H9 (cell line): ENCODE measurements at regions not wholly inside any gene's neighbourhood (a gene's known extent, or its start where the extent isn't known, plus 50 kb on each side); places are given as distances from the start of the nearest gene placed in this dataset.

Experiments
- DNase-seq: peaks from one replicate; pipeline ENCODE4 v3.0.0-alpha.2; 2017
- H2AFZ ChIP-seq: one replicate; pipeline ENCODE4 v1.6.1; 2013; ENCODE audit warnings: mild to moderate bottlenecking, low read length, control low read depth, moderate library complexity
- H2AK5ac ChIP-seq: 2 replicates; pipeline ENCODE4 v1.6.1; 2013; ENCODE audit warnings: low read length, control low read depth, mixed read lengths; ENCODE audit not compliant: insufficient read length
- H2BK120ac ChIP-seq: one replicate; pipeline ENCODE4 v1.6.1; 2013; ENCODE audit warnings: low read depth, mild to moderate bottlenecking, low read length, control low read depth, inconsistent platforms; ENCODE audit not compliant: poor library complexity, severe bottlenecking
- H2BK12ac ChIP-seq: 2 replicates; pipeline ENCODE4 v1.6.1; 2013; ENCODE audit warnings: low read length, control low read depth, mixed read lengths, low read depth; ENCODE audit not compliant: insufficient read length
- H2BK15ac ChIP-seq: 2 replicates; pipeline ENCODE4 v1.6.1; 2013; ENCODE audit warnings: low read depth, low read length, control low read depth
- H2BK20ac ChIP-seq: one replicate; pipeline ENCODE4 v1.6.1; 2013; ENCODE audit warnings: low read depth, mild to moderate bottlenecking, low read length, control low read depth, inconsistent platforms; ENCODE audit not compliant: poor library complexity, severe bottlenecking
- H2BK5ac ChIP-seq: 2 replicates; pipeline ENCODE4 v1.6.1; 2013; ENCODE audit warnings: low read length, control low read depth, mixed read lengths; ENCODE audit not compliant: insufficient read length
- H3K14ac ChIP-seq: 2 replicates; pipeline ENCODE4 v1.6.1; 2013; ENCODE audit warnings: low read length, control low read depth; ENCODE audit not compliant: insufficient read depth
- H3K18ac ChIP-seq: 2 replicates; pipeline ENCODE4 v1.6.1; 2013; ENCODE audit warnings: low read depth, mild to moderate bottlenecking, mixed read lengths, low read length, control low read depth; ENCODE audit not compliant: insufficient read length
- H3K23ac ChIP-seq: 2 replicates; pipeline ENCODE4 v1.6.1; 2013; ENCODE audit warnings: low read length, control low read depth, mixed read lengths, low read depth; ENCODE audit not compliant: insufficient read length
- H3K23me2 ChIP-seq: 2 replicates; pipeline ENCODE4 v1.6.1; 2013; ENCODE audit warnings: low read depth, mild to moderate bottlenecking, mixed read lengths, low read length, control low read depth; ENCODE audit not compliant: insufficient read length, poor library complexity, severe bottlenecking
- H3K27ac ChIP-seq: 2 replicates; pipeline ENCODE4 v1.5.1; 2013; ENCODE audit warnings: low read length, control low read depth, mixed read lengths, low read depth; ENCODE audit not compliant: insufficient read length
- H3K27me3 ChIP-seq: 2 replicates; pipeline ENCODE4 v1.6.1; 2013; ENCODE audit warnings: low read length, control low read depth, inconsistent platforms; ENCODE audit not compliant: insufficient read depth
- H3K4ac ChIP-seq: 2 replicates; pipeline ENCODE4 v1.6.1; 2013; ENCODE audit warnings: low read depth, mild to moderate bottlenecking, control low read depth, inconsistent platforms, low read length, moderate library complexity
- H3K4me1 ChIP-seq: 2 replicates; pipeline ENCODE4 v1.6.1; 2013; ENCODE audit warnings: low read length, control low read depth, inconsistent platforms; ENCODE audit not compliant: insufficient read depth
- H3K4me2 ChIP-seq: 2 replicates; pipeline ENCODE4 v1.6.1; 2013; ENCODE audit warnings: low read length, control low read depth, mixed read lengths; ENCODE audit not compliant: insufficient read length, insufficient read depth
- H3K56ac ChIP-seq: 2 replicates; pipeline ENCODE4 v1.6.1; 2013; ENCODE audit warnings: low read depth, mild to moderate bottlenecking, mixed read lengths, low read length, control low read depth; ENCODE audit not compliant: insufficient read length
- H3K79me1 ChIP-seq: 2 replicates; pipeline ENCODE4 v1.6.1; 2013; ENCODE audit warnings: low read depth, mild to moderate bottlenecking, moderate library complexity, low read length, control low read depth, inconsistent platforms; ENCODE audit not compliant: insufficient read depth, poor library complexity, severe bottlenecking
- H3K79me2 ChIP-seq: 2 replicates; pipeline ENCODE4 v1.6.1; 2013; ENCODE audit warnings: low read length, control low read depth, inconsistent platforms; ENCODE audit not compliant: insufficient read depth
- H3K9ac ChIP-seq: 2 replicates; pipeline ENCODE4 v1.6.1; 2013; ENCODE audit warnings: low read length, control low read depth, mixed read lengths; ENCODE audit not compliant: insufficient read length; ENCODE audit errors: extremely low read depth
- H3K9me3 ChIP-seq: one replicate; pipeline ENCODE4 v1.6.1; 2013; ENCODE audit warnings: low read depth, low read length, inconsistent platforms; ENCODE audit not compliant: control insufficient read depth
- H3T11ph ChIP-seq: one replicate; pipeline ENCODE4 v1.6.1; 2013; ENCODE audit warnings: mild to moderate bottlenecking, low read length, control low read depth, inconsistent platforms
- H4K20me1 ChIP-seq: one replicate; pipeline ENCODE4 v1.6.1; 2013; ENCODE audit not compliant: control insufficient read depth, insufficient read length, insufficient read depth
- H4K5ac ChIP-seq: 2 replicates; pipeline ENCODE4 v1.6.1; 2013; ENCODE audit warnings: low read depth, mild to moderate bottlenecking, mixed read lengths, low read length, control low read depth; ENCODE audit not compliant: insufficient read length
- H4K8ac ChIP-seq: replicated peaks from 2 replicates; pipeline ENCODE4 v1.6.1; 2013; ENCODE audit warnings: low read length, control low read depth, mixed read lengths, low read depth; ENCODE audit not compliant: insufficient read length
- H4K91ac ChIP-seq: 2 replicates; pipeline ENCODE4 v1.6.1; 2013; ENCODE audit warnings: low read depth, mild to moderate bottlenecking, moderate library complexity, mixed read lengths, low read length, control low read depth; ENCODE audit not compliant: insufficient read length
- H3K27ac Mint-ChIP-seq, 3 experiments: 2 replicates in 2 of 3; 3 replicates in 1 of 3; pipeline ENCODE4 v1.8.0; 2020 to 2021; ENCODE audit warnings: mixed read lengths in 3 of 3, mild to moderate bottlenecking in 1 of 3, moderate library complexity in 1 of 3
- H3K27me3 Mint-ChIP-seq: 2 replicates; pipeline ENCODE4 v1.8.0; 2021; ENCODE audit warnings: low read depth, mild to moderate bottlenecking, moderate library complexity, mixed read lengths
- H3K36me3 Mint-ChIP-seq, 3 experiments: 2 replicates in 2 of 3; 3 replicates in 1 of 3; pipeline ENCODE4 v1.8.0; 2020 to 2021; ENCODE audit warnings: low read depth in 3 of 3, mixed read lengths in 3 of 3; ENCODE audit not compliant: insufficient read depth in 1 of 3
- H3K4me1 Mint-ChIP-seq, 2 experiments: 2 replicates each; pipeline ENCODE4 v1.8.0; 2020; ENCODE audit warnings: mixed read lengths in 2 of 2
- H3K4me3 Mint-ChIP-seq, 2 experiments: 2 replicates in 1 of 2; 3 replicates in 1 of 2; pipeline ENCODE4 v1.8.0; 2020 to 2021; ENCODE audit warnings: mild to moderate bottlenecking in 2 of 2, mixed read lengths in 2 of 2, moderate library complexity in 1 of 2
- H3K9me3 Mint-ChIP-seq, 2 experiments: 2 replicates in 1 of 2; 3 replicates in 1 of 2; pipeline ENCODE4 v1.8.0; 2020; ENCODE audit warnings: mild to moderate bottlenecking in 2 of 2, mixed read lengths in 2 of 2, moderate library complexity in 1 of 2
- CTCF ChIP-seq: fragments of 200-600 bp; sonication (generic); conservative IDR thresholded peaks from 3 replicates; pipeline ENCODE4 v1.8.0; 2021; ENCODE audit warnings: antibody characterized with exemption, mild to moderate bottlenecking
- WGBS: extraction: QIAGEN DNeasy Blood & Tissue Kit; methylation state at CpG from one replicate; pipeline ENCODE4 v1.1.7; 2013; ENCODE audit warnings: missing lambda C conversion rate, low lambda C conversion rate, mixed read lengths; ENCODE audit not compliant: insufficient read length; ENCODE audit errors: extremely low coverage; 5-methylcytosine and 5-hydroxymethylcytosine counted together

GRCh38 chr9:129500161-129500862, 120.6 kb downstream of the C9orf50 start:
- Histone ChIP-seq H3K18ac (no peak overlapping the region), H3T11ph (no peak overlapping the region), H3K56ac (no peak overlapping the region), H4K5ac (no peak overlapping the region), H4K20me1 (peaks cover 3% of the 10 kb centered on the region), H2AK5ac (no peak overlapping the region), H3K27ac (no peak overlapping the region), H3K27me3 (peaks cover 3% of the 10 kb centered on the region; the same call in 1 of the 2 replicates), H2BK20ac (no peak overlapping the region), H4K8ac (no peak overlapping the region), H2BK12ac (no peak overlapping the region), H2AFZ (no peak overlapping the region), H3K79me1 (no peaks in the 10 kb centered on the region), H3K9me3 (no peaks in the 10 kb centered on the region), H3K4me1 (peaks cover 2% of the 10 kb centered on the region; the same call in 1 of the 2 replicates), H2BK5ac (no peak overlapping the region), H2BK15ac (no peak overlapping the region), H3K14ac (0 out of 2 replicates have a peak overlapping the region, but pooled peaks have one; percentile 21), H3K23me2 (peaks cover 10% of the 10 kb centered on the region), H3K79me2 (no peaks in the 10 kb centered on the region), H3K4me2 (no peak overlapping the region), H3K23ac (no peak overlapping the region), H3K4ac (no peak overlapping the region), H4K91ac (no peak overlapping the region), H2BK120ac (no peak overlapping the region), H3K9ac (no peak overlapping the region)
- TF ChIP-seq CTCF, result peak; percentile 25; the same call in 1 of the 3 replicates
- WGBS, result no CpG with 5 or more reads among the region's 18 CpGs
- peak overlapping the region; percentile 40 to 95 (median 94); a peak in 5 of 7 replicates for H3K27ac Mint-ChIP-seq
- H3K4me3 Mint-ChIP-seq, result peak overlapping the region in 1 of 2 experiments; percentile 9; a peak in 2 of 5 replicates
- peaks cover 38 to 52% of the 10 kb centered on the region in 2 experiments for H3K4me1 Mint-ChIP-seq
- peaks cover 10% of the 10 kb centered on the region for H3K27me3 Mint-ChIP-seq
- no peaks in the 10 kb centered on the region; a peak in 1 of 5 replicates for H3K9me3 Mint-ChIP-seq
- H3K36me3 Mint-ChIP-seq, result no peaks in the 10 kb centered on the region; a peak in 1 of 7 replicates
- DNase-seq, result no peak
